IMR-90 (cell line): ENCODE measurements at regions not wholly inside any gene's neighbourhood (a gene's known extent, or its start where the extent isn't known, plus 50 kb on each side); places are given as distances from the start of the nearest gene placed in this dataset.
A peak's percentile ranks its signal among the peaks of the same experiment; 100 is the strongest.

Source experiments
- ATAC-seq: fragments of 200-7000 bp; cut with Tn5 transposase; 2 replicates; pipeline ENCODE4 v1.9.1; 2020; ENCODE audit warnings: low read depth, mild to moderate bottlenecking, moderate library complexity
- BruUV-seq: library from RNA; stranded (reverse); fragments of 400-500 nt; replicated peaks from 2 replicates; lab custom pipeline; 2021; lab: Mats Ljungman, UMichigan
- CTCF ChIA-PET: fragments of 300-600 bp; formaldehyde crosslinking; extraction: SDS; loops from one replicate; lab custom pipeline; 2021; ENCODE audit warnings: antibody characterized with exemption; lab: Yijun Ruan, JAX
- POLR2A ChIA-PET: fragments of 300-600 bp; sonication (Branson Sonifier 250); formaldehyde crosslinking; loops from one replicate; lab custom pipeline; 2022; ENCODE audit warnings: antibody characterized with exemption; ENCODE audit not compliant: unreplicated experiment; lab: Charles Lee
- DNase-seq: peaks from one replicate; pipeline ENCODE4 v3.0.0; 2013
- H2AFZ ChIP-seq: replicated peaks from 2 replicates; pipeline ENCODE3; 2013; ENCODE audit warnings: low read length, mild to moderate bottlenecking; ENCODE audit not compliant: poor library complexity
- H2AK5ac ChIP-seq: 2 replicates; pipeline ENCODE4 v1.6.1; 2013; ENCODE audit warnings: low read depth, low read length, inconsistent platforms
- H2AK9ac ChIP-seq: replicated peaks from 2 replicates; pipeline ENCODE3; 2013; ENCODE audit warnings: mild to moderate bottlenecking, low read depth, low read length, moderate library complexity; ENCODE audit not compliant: poor library complexity
- H2BK120ac ChIP-seq: 2 replicates; pipeline ENCODE4 v1.6.1; 2013; ENCODE audit warnings: low read depth, low read length, inconsistent platforms
- H2BK15ac ChIP-seq: 3 replicates; pipeline ENCODE4 v1.6.1; 2013; ENCODE audit warnings: low read depth, low read length, inconsistent platforms
- H2BK20ac ChIP-seq: 2 replicates; pipeline ENCODE4 v1.6.1; 2013; ENCODE audit warnings: low read depth, mild to moderate bottlenecking, inconsistent platforms, low read length, moderate library complexity
- H2BK5ac ChIP-seq: 2 replicates; pipeline ENCODE4 v1.6.1; 2013; ENCODE audit warnings: mild to moderate bottlenecking, low read depth, low read length, inconsistent platforms; ENCODE audit not compliant: poor library complexity, severe bottlenecking
- H3K14ac ChIP-seq: replicated peaks from 2 replicates; pipeline ENCODE4 v1.6.1; 2013; ENCODE audit warnings: low read depth, low read length, inconsistent platforms
- H3K18ac ChIP-seq: 2 replicates; pipeline ENCODE4 v1.6.1; 2013; ENCODE audit warnings: low read depth, low read length, control low read depth
- H3K23ac ChIP-seq: 2 replicates; pipeline ENCODE4 v1.6.1; 2013; ENCODE audit warnings: low read depth, low read length, inconsistent platforms
- H3K27ac ChIP-seq: 2 replicates; pipeline ENCODE4 v1.5.1; 2013; ENCODE audit warnings: mild to moderate bottlenecking, control low read depth, low read length; ENCODE audit not compliant: insufficient read depth
- H3K27me3 ChIP-seq: 2 replicates; pipeline ENCODE4 v1.6.1; 2013; ENCODE audit warnings: low read length; ENCODE audit not compliant: control insufficient read depth, insufficient read depth
- H3K36me3 ChIP-seq: 2 replicates; pipeline ENCODE4 v1.6.1; 2013; ENCODE audit warnings: low read length, mixed read lengths; ENCODE audit not compliant: control insufficient read depth, insufficient read depth
- H3K4ac ChIP-seq: 2 replicates; pipeline ENCODE4 v1.6.1; 2013; ENCODE audit warnings: low read depth, low read length, inconsistent platforms
- H3K4me1 ChIP-seq: 2 replicates; pipeline ENCODE4 v1.6.1; 2013; ENCODE audit warnings: low read length, mixed read lengths; ENCODE audit not compliant: control insufficient read depth, insufficient read depth
- H3K4me2 ChIP-seq: 2 replicates; pipeline ENCODE4 v1.6.1; 2013; ENCODE audit warnings: low read depth, mild to moderate bottlenecking, control low read depth, low read length, moderate library complexity
- H3K4me3 ChIP-seq: 2 replicates; pipeline ENCODE4 v1.5.1; 2013; ENCODE audit warnings: low read depth, mild to moderate bottlenecking, control low read depth, low read length, moderate library complexity; ENCODE audit not compliant: insufficient read depth
- H3K56ac ChIP-seq: 2 replicates; pipeline ENCODE4 v1.6.1; 2013; ENCODE audit warnings: low read length, inconsistent platforms; ENCODE audit not compliant: insufficient read depth; ENCODE audit errors: extremely low read depth
- H3K79me1 ChIP-seq, 2 experiments: 2 replicates each; pipeline ENCODE4 v1.6.1; 2013; ENCODE audit warnings: low read length in 2 of 2, inconsistent platforms in 1 of 2, low read depth in 1 of 2
- H3K9ac ChIP-seq: 2 replicates; pipeline ENCODE4 v1.6.1; 2013; ENCODE audit warnings: low read depth, low read length, control low read depth
- H3K9me1 ChIP-seq: 2 replicates; pipeline ENCODE4 v1.6.1; 2013; ENCODE audit warnings: low read length, inconsistent platforms; ENCODE audit not compliant: insufficient read depth
- H3K9me3 ChIP-seq: 2 replicates; pipeline ENCODE4 v1.6.1; 2013; ENCODE audit warnings: low read length; ENCODE audit not compliant: control insufficient read depth, insufficient read depth
- H4K20me1 ChIP-seq: 2 replicates; pipeline ENCODE4 v1.6.1; 2013; ENCODE audit warnings: low read length, inconsistent platforms; ENCODE audit not compliant: insufficient read depth
- H4K5ac ChIP-seq: 2 replicates; pipeline ENCODE4 v1.6.1; 2013; ENCODE audit warnings: mild to moderate bottlenecking, low read depth, low read length, control low read depth
- H4K8ac ChIP-seq, 2 experiments: 2 replicates each; pipeline ENCODE4 v1.6.1; 2013; ENCODE audit warnings: low read depth in 2 of 2, low read length in 2 of 2, control low read depth in 1 of 2, inconsistent platforms in 1 of 2
- H4K91ac ChIP-seq: 2 replicates; pipeline ENCODE4 v1.6.1; 2013; ENCODE audit warnings: low read depth, low read length, inconsistent platforms; ENCODE audit not compliant: insufficient read depth
- CEBPB ChIP-seq: IDR thresholded peaks from 2 replicates; pipeline ENCODE4 v1.6.1; 2012; ENCODE audit warnings: low read depth, low read length, improper control_type of control experiment
- CTCF ChIP-seq: conservative IDR thresholded peaks from 2 replicates; pipeline ENCODE4 v1.5.1; 2012; ENCODE audit warnings: mild to moderate bottlenecking, low read depth, low read length, improper control_type of control experiment
- FOS ChIP-seq: fragments of 150-350 bp; IDR thresholded peaks from 2 replicates; pipeline ENCODE4 v1.6.1; 2016; ENCODE audit warnings: low read depth, low read length
- RAD21 ChIP-seq: IDR thresholded peaks from 2 replicates; pipeline ENCODE4 v1.6.1; 2012; ENCODE audit warnings: low read length, improper control_type of control experiment
- WGBS, 2 experiments: methylation state at CpG; one replicate each; pipeline versions ENCODE4 v1.1.5 to v1.1.7; 2013; ENCODE audit warnings: missing lambda C conversion rate in 2 of 2; ENCODE audit not compliant: insufficient read length in 1 of 2; ENCODE audit errors: extremely low coverage in 2 of 2; 5-methylcytosine and 5-hydroxymethylcytosine counted together
- dilution Hi-C: fragments of 300-500 bp; cut with HindIII; formaldehyde crosslinking; loops from one replicate; pipeline ENCODE4 v1.14.3; 2018; ENCODE audit warnings: low sequenced_read_pairs; ENCODE audit not compliant: unreplicated experiment
- in situ Hi-C: fragments of 300-500 bp; cut with MboI; formaldehyde crosslinking; loops from 3 replicates; pipeline ENCODE4 v1.14.3; 2019; ENCODE audit warnings: low sequenced_read_pairs, inconsistent platforms, mixed read lengths
- intact Hi-C: fragments of 100-400 bp; cut with micrococcal nuclease; formaldehyde crosslinking; loops from 2 replicates; pipeline ENCODE4 v1.10.0; 2022
- TF ChIP-seq, protein P1 (sequence below): fragments of 150-350 bp; IDR thresholded peaks from 2 replicates; pipeline ENCODE4 v1.6.1; 2016; ENCODE audit warnings: low read depth, mild to moderate bottlenecking, low read length, moderate library complexity, borderline replicate concordance

DNA sequence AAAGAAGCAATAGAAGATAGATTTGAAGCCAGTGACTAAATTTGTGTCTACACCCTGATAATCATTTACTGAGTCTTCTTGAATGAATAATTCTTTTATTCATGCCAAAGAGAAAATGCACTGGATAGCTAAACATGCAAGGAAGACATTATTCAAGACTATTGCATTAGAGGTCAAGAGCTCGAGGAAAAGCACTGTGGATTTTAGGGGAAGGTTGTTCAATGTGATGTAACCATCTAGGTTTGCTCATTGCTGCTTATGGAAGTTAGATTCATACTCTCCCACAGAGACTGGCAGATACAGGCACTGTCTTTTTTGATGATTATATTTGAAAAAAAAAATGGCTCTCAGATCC, 682.1 kb downstream of the KCNA4 start:
- POLR2A ChIA-PET = interaction anchor here (0.6 kb wide), 1 partner anchor 175 kb away, joined by 3 read pairs; no protein-coding TSS in a partner anchor

More for the DNA sequence above, 682.1 kb downstream of the KCNA4 start:
- Histone ChIP-seq H2AK5ac (no peak overlapping the region), H2AFZ (no peak overlapping the region), H3K23ac (no peak overlapping the region), H4K20me1 (no peaks in the 10 kb centered on the region), H3K79me1 (peaks cover 0 to 6% of the 10 kb centered on the region in 2 experiments; a peak in 1 of 4 replicates), H2BK15ac (peak overlapping the region; percentile 78; the same call in 1 of the 3 replicates), H3K27me3 (no peaks in the 10 kb centered on the region), H4K8ac (peak overlapping the region; percentile 75 to 82), H3K9me1 (no peaks in the 10 kb centered on the region; the same call in 1 of the 2 replicates), H3K56ac (peak overlapping the region; percentile 25; the same call in 1 of the 2 replicates), H2BK5ac (peak overlapping the region; percentile 98), H3K4me2 (no peak overlapping the region), H2BK120ac (peak overlapping the region; percentile 97), H3K9ac (peak overlapping the region; percentile 54; the same call in 1 of the 2 replicates), H4K5ac (peak overlapping the region; percentile 70; the same call in 1 of the 2 replicates), H3K4me3 (no peak overlapping the region), H3K4ac (peak overlapping the region; percentile 69), H3K18ac (peak overlapping the region; percentile 93; the same call in 1 of the 2 replicates), H2AK9ac (no peak overlapping the region), H3K36me3 (no peaks in the 10 kb centered on the region), H3K27ac (peak overlapping the region; percentile 93; the same call in 1 of the 2 replicates), H3K14ac (no peak overlapping the region; the same call in none of the 2 replicates), H3K4me1 (peaks cover 13% of the 10 kb centered on the region), H4K91ac (peak overlapping the region; percentile 51), H3K9me3 (no peaks in the 10 kb centered on the region), H2BK20ac (peak overlapping the region; percentile 94)
- in situ Hi-C loops (loop anchor here (5.0 to 25.0 kb wide), 6 partner anchors 500 to 1822 kb away; partner anchors contain the start of genes BDNF, KIF18A, LIN7C and METTL15), intact Hi-C loops (loop anchor here (1.0 to 10.0 kb wide), 13 partner anchors 216 to 1830 kb away; partner anchors contain the start of genes KIF18A, LIN7C and METTL15), dilution Hi-C loops (no loop called here)
- DNase-seq (peak; percentile 37), ATAC-seq (0 out of 2 replicates have a peak, but pooled peaks have one; percentile 2)
- no TSS peak for BruUV-seq
- TF ChIP-seq, protein P1, sequence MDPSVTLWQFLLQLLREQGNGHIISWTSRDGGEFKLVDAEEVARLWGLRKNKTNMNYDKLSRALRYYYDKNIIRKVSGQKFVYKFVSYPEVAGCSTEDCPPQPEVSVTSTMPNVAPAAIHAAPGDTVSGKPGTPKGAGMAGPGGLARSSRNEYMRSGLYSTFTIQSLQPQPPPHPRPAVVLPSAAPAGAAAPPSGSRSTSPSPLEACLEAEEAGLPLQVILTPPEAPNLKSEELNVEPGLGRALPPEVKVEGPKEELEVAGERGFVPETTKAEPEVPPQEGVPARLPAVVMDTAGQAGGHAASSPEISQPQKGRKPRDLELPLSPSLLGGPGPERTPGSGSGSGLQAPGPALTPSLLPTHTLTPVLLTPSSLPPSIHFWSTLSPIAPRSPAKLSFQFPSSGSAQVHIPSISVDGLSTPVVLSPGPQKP = no peak
- TF ChIP-seq CEBPB (0 out of 2 replicates have a peak, but pooled peaks have one; percentile 14), RAD21 (no peak), CTCF (no peak), FOS (no peak)
- CTCF ChIA-PET = interaction anchor here (0.7 to 1.4 kb wide), 5 partner anchors 9 to 1636 kb away, joined by 3 to 5 read pairs (median 3); no protein-coding TSS in a partner anchor
- WGBS, 2 experiments = no CpG with 5 or more reads among the region's 1 CpG
